Right hindlimb (tissue), 1 donor: ENCODE measurements at regions not wholly inside any gene's neighbourhood (a gene's known extent, or its start where the extent isn't known, plus 50 kb on each side); places are given as distances from the start of the nearest gene placed in this dataset.

Experiments used
- DNase-seq: peaks from one replicate; pipeline ENCODE4 v3.0.0-alpha.2; 2018

DNA sequence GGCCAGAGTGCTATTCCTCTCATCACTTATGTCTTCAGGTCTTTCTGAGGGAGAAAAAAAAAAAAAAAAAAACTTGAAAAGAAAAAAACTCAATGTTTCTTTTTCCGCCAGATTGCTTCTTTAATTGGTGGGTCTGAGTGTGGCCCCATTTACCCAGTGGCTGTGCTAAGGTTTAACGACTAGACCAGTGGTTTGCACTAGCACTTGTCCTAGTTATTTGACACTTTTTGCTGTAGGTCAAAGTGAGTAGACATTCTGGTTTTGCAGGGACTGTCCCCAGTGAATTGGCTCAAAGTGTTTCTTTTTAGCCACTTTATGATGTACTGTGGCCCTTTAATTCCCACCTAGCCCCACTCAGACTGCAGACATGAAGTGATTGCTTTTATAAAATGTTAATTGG is 273.3 kb downstream of the PTEN start:
- no peak for DNase-seq

GRCh38 chr10:88138319-88138848 is 275.0 kb downstream of the PTEN start:
- no peak for DNase-seq

DNA sequence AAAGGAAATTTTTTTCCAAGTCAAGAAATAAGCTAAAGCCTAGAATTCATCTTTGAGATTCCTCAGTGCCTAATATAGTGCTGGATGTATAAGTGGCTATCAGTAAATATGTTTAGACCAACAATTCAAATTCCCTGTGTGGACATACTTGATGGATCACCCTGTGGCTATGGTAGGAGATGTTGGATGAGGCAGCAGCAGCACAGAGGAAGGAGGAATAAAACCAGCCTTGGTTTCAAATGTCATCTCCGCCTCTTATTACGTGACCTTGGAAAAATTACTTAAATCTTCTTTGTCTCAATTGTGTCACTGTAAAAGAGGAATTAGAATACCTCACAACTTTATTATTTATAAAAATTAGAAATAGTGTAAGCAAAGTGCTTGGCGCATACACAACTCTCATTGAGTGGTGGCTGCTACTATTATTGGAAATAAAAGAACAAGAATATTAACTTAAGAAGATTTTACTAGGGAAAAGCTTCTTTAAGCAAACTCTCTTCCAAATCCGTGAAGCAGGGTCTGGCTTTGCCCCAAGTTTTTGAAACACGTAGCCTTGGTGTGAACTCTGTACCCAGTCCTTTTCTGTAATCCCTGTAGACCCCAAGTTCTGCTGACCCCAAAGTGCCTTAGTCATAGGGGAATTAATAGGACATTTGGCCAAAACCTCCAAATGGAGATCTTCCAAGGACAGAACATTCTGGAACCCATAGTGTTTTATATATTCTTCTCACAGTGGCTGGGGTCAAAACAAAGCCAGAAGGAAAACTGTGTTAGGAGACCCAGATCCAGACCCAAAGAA is 283.8 kb downstream of the PTEN start:
- peak; percentile 31 for DNase-seq

DNA sequence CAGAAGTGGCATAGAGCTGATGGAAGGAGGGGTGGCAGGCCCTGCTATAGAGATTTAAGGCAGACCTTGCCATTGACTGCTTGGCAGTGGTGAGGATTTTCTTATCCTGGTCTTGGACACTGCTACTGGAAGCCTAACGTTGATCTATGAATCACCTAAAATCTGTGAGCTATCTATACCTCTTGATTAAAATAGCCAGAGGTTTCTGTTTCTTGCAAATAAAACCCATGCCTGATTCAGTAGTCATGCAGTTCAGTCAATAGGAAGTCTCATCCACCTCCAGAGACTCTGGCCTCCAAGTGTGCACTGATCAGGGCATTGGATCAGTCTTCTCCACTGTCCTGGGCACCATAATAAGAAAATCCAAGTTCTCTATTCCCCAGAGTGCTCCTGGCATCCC is 286.5 kb downstream of the PTEN start:
- no peak for DNase-seq

DNA sequence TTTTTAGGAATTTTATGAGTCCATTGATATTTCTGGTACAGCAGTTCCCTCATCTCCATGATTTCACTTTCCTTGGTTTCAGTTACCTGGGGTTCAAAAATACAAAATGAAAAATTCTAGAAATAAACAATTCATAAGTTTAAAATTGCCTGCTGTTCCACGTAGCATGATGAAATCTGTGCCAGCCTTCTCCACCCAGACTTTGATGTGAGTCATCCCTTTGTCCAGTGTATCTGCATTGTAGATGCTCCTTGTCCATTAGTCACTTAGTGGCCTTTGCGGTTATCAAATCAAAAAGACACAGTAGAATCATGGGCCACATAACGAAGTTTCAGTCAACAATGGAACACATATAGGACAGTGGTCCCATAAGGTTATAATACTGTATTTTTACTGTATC is 286.9 kb downstream of the PTEN start:
- no peak for DNase-seq

- no peak for DNase-seq
Observed at GRCh38 chr10:88152728-88153133, 289.3 kb downstream of the PTEN start.

GRCh38 chr10:88154596-88155250 is 291.3 kb downstream of the PTEN start:
- DNase-seq = no peak

DNA sequence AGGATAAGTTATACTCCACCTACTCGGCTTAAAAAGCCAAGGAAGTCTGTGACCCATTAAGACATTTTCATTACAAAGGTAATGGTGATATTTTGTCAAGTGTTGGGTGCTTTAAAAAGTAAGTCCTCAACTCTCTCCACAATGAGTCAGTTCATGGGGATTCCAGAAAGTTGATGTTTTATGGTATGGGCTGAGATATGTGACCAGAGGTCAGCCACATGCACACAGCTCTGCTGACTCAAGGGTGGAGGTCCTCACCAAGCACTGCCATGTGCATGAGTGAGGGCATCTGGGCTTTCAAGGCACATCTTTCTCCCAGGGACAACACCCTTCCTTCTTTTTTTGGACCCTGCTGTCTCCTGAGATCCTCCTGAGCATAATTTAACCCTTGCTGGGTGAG is 292.9 kb downstream of the PTEN start:
- DNase-seq = no peak

- no peak for DNase-seq
Observed at GRCh38 chr10:88157981-88158465, 294.6 kb downstream of the PTEN start.

DNA sequence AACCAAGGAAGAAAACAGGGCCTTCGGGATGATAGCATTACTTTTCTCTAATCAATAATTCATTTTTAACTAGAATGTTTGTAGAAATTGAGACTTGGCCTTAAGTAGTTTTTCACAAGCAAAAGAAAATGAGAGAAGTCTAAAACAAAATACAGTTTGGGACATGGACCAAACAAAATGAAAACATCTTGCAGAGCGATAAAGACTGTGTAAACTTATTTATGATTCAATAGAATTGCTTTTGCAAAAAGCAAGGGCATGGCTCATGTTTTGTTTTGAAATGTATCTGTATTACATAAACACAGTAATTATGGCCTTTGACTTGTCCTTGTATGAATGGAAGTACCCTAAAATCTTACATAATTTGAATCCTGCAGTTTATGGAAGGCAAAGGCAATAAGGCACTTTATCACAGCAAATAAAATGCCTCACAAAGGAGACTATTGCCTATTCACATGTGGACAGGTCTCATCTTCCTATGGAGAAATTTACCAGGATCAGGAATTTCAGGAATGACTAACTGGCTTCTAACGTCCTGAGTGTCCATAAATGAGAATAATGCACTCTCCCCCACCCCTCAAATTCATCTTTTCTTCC is 295.2 kb downstream of the PTEN start:
- no peak for DNase-seq

GRCh38 chr10:88159127-88159829 is 295.9 kb downstream of the PTEN start:
- no peak for DNase-seq

GRCh38 chr10:88161070-88161469 is 297.6 kb downstream of the PTEN start:
- no peak for DNase-seq

GRCh38 chr10:88161756-88162155 is 298.3 kb downstream of the PTEN start:
- no peak for DNase-seq

DNA sequence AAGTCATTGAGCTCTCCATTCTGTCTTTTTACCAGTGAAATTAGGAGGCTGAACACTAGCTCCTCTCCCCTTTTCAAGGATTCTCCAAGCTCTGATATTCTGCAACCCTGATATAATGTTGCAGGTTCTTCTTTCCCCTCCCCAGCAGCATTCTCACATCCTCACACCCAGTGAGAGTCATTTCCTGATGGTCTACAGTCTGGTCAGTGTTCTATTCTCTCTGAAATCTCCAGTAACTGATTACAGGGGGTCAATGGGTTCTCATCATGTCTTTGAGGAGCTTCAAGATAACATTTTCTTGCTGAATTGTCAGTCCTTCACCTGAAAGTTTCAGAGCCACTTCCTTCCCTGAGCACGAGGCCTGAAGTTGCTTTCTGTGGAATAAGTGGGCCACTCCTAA is 299.4 kb downstream of the PTEN start:
- no peak for DNase-seq

GRCh38 chr10:88163572-88163971 is 300.1 kb downstream of the PTEN start:
- DNase-seq = no peak

- DNase-seq = no peak
Observed at GRCh38 chr10:88164471-88164870, 301.0 kb downstream of the PTEN start.

DNA sequence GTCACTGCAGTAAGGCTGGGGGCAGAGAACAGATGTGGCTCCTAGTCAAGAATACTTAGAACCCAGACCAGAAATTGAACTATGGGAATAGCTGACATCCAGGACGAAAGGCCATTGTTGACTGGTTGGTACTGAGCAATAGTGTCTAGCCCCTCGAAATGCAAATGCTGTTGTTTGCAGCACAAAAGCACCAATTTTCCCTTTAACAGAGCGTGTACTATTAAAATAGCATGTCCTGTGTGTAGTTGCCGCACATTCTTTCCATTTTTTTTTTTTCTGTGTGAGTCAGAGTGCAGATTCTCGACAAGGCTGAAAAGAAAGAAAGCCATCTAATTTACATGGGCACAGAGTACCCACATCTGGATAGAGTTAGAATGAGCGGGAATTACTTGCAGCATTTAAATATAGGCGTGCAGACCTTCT is 302.4 kb downstream of the PTEN start:
- no peak for DNase-seq

DNA sequence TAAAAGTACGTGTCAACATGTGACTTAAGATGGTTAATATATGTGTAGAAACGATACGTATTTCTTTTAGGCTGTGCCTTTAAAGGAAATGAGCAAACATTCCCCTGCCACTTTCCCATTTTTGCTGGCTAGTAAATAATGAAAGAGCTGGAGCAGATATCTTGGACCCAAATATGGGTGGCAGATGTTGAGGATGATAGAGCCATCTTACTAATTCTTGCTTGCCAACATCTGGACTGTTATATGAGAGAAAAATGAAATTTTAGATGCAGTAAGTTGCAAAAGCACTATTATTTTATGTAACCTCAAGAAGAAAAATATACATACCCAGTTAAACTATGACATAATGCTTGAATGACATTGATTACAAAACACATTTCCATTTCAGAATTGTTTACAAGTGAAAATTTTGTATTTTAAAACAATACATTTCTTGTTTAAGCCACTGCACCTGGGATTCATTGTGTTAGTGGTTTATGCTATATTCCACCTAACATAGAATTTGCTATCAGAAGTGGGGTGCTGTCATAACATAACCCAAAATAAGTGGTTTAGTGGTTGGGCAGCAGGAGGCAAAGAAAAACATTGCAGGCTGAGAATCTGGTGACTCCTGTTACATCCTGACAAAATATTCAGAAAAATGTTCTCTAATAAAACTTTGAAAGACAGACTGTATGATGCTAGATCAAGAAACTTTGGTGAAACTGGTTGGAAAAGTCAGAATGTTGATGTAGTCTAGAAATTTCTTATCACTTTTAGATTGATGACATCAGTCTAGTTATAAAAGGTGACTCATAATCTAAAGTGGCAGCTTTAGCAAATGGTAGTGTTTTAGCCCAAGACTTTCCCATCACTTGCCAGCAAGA is 305.0 kb downstream of the PTEN start:
- DNase-seq = no peak

DNA sequence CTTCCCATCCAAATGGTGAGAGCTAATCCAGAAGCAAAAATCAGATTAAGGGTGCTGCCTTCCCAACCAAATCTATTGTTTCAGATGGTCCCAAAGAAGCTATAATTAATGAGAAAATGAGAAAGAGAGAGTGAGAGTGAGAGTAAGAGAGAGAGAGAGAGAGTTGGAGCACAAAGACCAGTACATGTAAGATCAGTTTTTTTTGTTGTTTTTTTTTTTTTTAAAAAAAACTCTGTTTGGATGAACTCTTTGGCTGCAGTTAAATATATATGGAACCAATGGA is 305.6 kb downstream of the PTEN start:
- DNase-seq = no peak

DNA sequence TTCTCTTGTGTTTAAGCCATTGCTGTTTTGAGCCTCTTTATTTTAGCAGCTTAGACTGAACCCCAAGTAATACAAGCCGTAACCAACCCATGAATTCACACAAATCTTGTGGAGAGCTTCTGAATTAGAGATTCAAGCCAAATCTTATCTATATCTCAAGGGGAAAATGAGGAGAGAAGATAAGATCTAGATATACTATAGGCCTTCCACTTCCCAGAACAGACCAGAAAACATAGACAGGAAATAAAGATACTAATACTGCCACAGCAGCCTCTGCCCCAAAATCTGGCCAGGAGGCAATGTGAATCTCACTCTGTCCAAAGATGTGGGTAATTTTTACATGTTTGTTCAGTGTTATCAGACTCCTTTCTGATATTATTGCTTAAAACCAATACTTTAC is 307.2 kb downstream of the PTEN start:
- DNase-seq = no peak

GRCh38 chr10:88172159-88172558 is 308.7 kb downstream of the PTEN start:
- no peak for DNase-seq

GRCh38 chr10:88174391-88174790 is 311.0 kb downstream of the PTEN start:
- no peak for DNase-seq
